ENCODE measurements at regions not wholly inside any gene's neighbourhood (a gene's known extent, or its start where the extent isn't known, plus 50 kb on each side); places are given as distances from the start of the nearest gene placed in this dataset.
"Not testable (repeated sequence)": the region's sequence is repeated elsewhere in the genome, so short reads cannot be mapped to it uniquely, and the experiment has no call there.

GRCh38 chr2:204161886-204162285 is 225.3 kb downstream of the ICOS start:
- TF ChIP-seq EZH2 (IDR thresholded peaks at IDR 0.05; ENCODE audit: insufficient read depth, low read length) (no peak), CTCF (IDR thresholded peaks at IDR 0.05; ENCODE audit: insufficient read depth, low read depth, low read length) (no peak)
- Mint-ChIP-seq H3K4me1 (ENCODE audit: low read depth, unreplicated experiment) (peaks cover 3% of the 10 kb centered on the region), H3K27me3 (ENCODE audit: low read depth, unreplicated experiment) (no peaks in the 10 kb centered on the region), H3K4me3 (ENCODE audit: unreplicated experiment) (no peak overlapping the region), H3K27ac (ENCODE audit: unreplicated experiment) (no peak overlapping the region), H3K9me3 (ENCODE audit: unreplicated experiment) (peaks cover 3% of the 10 kb centered on the region), H3K36me3 (ENCODE audit: low read depth, unreplicated experiment) (no peaks in the 10 kb centered on the region)
- Histone ChIP-seq H3K36me3 (ENCODE audit: insufficient read depth, low read length) (no peaks in the 10 kb centered on the region), H3K4me3 (ENCODE audit: insufficient read depth, low read depth, low read length) (no peak overlapping the region), H3K9me3 (ENCODE audit: insufficient read depth, low read depth, low read length) (no peaks in the 10 kb centered on the region), H3K9ac (ENCODE audit: low read length) (no peak overlapping the region), H3K4me2 (ENCODE audit: low read length) (no peak overlapping the region), H3K79me2 (ENCODE audit: insufficient read depth, low read length) (no peaks in the 10 kb centered on the region), H4K20me1 (ENCODE audit: insufficient read depth, low read length) (no peaks in the 10 kb centered on the region), H3K4me1 (ENCODE audit: insufficient read depth, low read length) (no peaks in the 10 kb centered on the region), H2AFZ (ENCODE audit: low read depth, low read length) (no peak overlapping the region), H3K27ac (ENCODE audit: low read depth, low read length) (no peak overlapping the region), H3K27me3 (ENCODE audit: insufficient read depth, low read length) (no peaks in the 10 kb centered on the region)
- FAIRE-seq = no peak
- DNase-seq (ENCODE audit: low read depth) = no peak

- Histone ChIP-seq H3K79me2 (ENCODE audit: insufficient read depth, low read length) (no peaks in the 10 kb centered on the region), H3K9me3 (ENCODE audit: insufficient read depth, low read depth, low read length) (no peaks in the 10 kb centered on the region), H3K4me3 (ENCODE audit: insufficient read depth, low read depth, low read length) (no peak overlapping the region), H3K4me1 (ENCODE audit: insufficient read depth, low read length) (no peaks in the 10 kb centered on the region), H3K4me2 (ENCODE audit: low read length) (no peak overlapping the region), H4K20me1 (ENCODE audit: insufficient read depth, low read length) (no peaks in the 10 kb centered on the region), H3K27ac (ENCODE audit: low read depth, low read length) (no peak overlapping the region), H3K36me3 (ENCODE audit: insufficient read depth, low read length) (no peaks in the 10 kb centered on the region), H2AFZ (ENCODE audit: low read depth, low read length) (no peak overlapping the region), H3K27me3 (ENCODE audit: insufficient read depth, low read length) (no peaks in the 10 kb centered on the region), H3K9ac (ENCODE audit: low read length) (no peak overlapping the region)
- Mint-ChIP-seq H3K4me1 (ENCODE audit: low read depth, unreplicated experiment) (no peaks in the 10 kb centered on the region), H3K27ac (ENCODE audit: unreplicated experiment) (no peak overlapping the region), H3K9me3 (ENCODE audit: unreplicated experiment) (no peaks in the 10 kb centered on the region), H3K4me3 (ENCODE audit: unreplicated experiment) (no peak overlapping the region), H3K36me3 (ENCODE audit: low read depth, unreplicated experiment) (no peaks in the 10 kb centered on the region), H3K27me3 (ENCODE audit: low read depth, unreplicated experiment) (no peaks in the 10 kb centered on the region)
- DNase-seq (ENCODE audit: low read depth) (no peak), FAIRE-seq (no peak)
- TF ChIP-seq CTCF (IDR thresholded peaks at IDR 0.05; ENCODE audit: insufficient read depth, low read depth, low read length) (no peak), EZH2 (IDR thresholded peaks at IDR 0.05; ENCODE audit: insufficient read depth, low read length) (no peak)
Measured at GRCh38 chr2:204166961-204167360, 230.4 kb downstream of the ICOS start.

- not testable (repeated sequence) for H2AFZ ChIP-seq (ENCODE audit: low read depth, low read length); H3K27me3 ChIP-seq (ENCODE audit: insufficient read depth, low read length); H3K4me2 ChIP-seq (ENCODE audit: low read length); H3K9ac ChIP-seq (ENCODE audit: low read length); H3K4me3 Mint-ChIP-seq (ENCODE audit: unreplicated experiment); H3K4me1 Mint-ChIP-seq (ENCODE audit: low read depth, unreplicated experiment); H3K9me3 ChIP-seq (ENCODE audit: insufficient read depth, low read depth, low read length); H3K36me3 ChIP-seq (ENCODE audit: insufficient read depth, low read length); H3K79me2 ChIP-seq (ENCODE audit: insufficient read depth, low read length); DNase-seq (ENCODE audit: low read depth); H3K27ac Mint-ChIP-seq (ENCODE audit: unreplicated experiment); H3K27me3 Mint-ChIP-seq (ENCODE audit: low read depth, unreplicated experiment); H3K9me3 Mint-ChIP-seq (ENCODE audit: unreplicated experiment); H3K4me3 ChIP-seq (ENCODE audit: insufficient read depth, low read depth, low read length); H4K20me1 ChIP-seq (ENCODE audit: insufficient read depth, low read length); H3K27ac ChIP-seq (ENCODE audit: low read depth, low read length); H3K36me3 Mint-ChIP-seq (ENCODE audit: low read depth, unreplicated experiment); H3K4me1 ChIP-seq (ENCODE audit: insufficient read depth, low read length); FAIRE-seq
Measured at GRCh38 chr2:204167670-204168069, 231.1 kb downstream of the ICOS start.
